Stimulated activated CD8-positive, alpha-beta memory T cell treated with anti-CD3 and anti-CD28 coated beads, Interleukin-4, amount 100 ng/mL, for 4 hours (primary cell): ENCODE measurements at regions not wholly inside any gene's neighbourhood (a gene's known extent, or its start where the extent isn't known, plus 50 kb on each side); places are given as distances from the start of the nearest gene placed in this dataset.
"Not testable (repeated sequence)": the region's sequence is repeated elsewhere in the genome, so short reads cannot be mapped to it uniquely, and the experiment has no call there.

Source experiments
- DNase-seq, 2 donors: peaks; one replicate each; pipeline ENCODE4 v3.0.0-alpha.2; 2020; ENCODE audit warnings: low read depth in 2 of 2, low spot score in 1 of 2

DNA sequence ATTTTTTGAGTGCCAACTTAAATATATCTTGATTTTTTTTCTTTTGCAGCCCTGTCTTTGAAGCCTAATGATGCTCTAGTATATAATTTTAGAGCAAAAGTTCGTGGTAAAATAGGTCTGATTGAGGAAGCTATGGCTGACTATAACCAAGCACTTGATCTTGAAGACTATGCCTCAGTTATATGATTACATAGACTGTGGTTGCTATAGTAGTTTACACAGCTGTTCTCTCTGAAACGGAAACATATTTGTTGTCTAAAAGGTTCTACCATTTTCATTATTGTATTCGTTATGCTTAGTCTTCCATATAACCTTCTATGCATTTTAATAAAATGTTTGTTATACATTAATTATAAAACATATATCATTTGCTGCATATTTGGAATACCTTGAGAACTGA is 246.7 kb downstream of the TTC6 start:
- DNase-seq: no peak

- DNase-seq: no peak
These were observed 248.7 kb downstream of the TTC6 start for GRCh38 chr14:37843954-37844607.

GRCh38 chr14:37844614-37845013 is 249.2 kb downstream of the TTC6 start:
- no peak for DNase-seq

DNA sequence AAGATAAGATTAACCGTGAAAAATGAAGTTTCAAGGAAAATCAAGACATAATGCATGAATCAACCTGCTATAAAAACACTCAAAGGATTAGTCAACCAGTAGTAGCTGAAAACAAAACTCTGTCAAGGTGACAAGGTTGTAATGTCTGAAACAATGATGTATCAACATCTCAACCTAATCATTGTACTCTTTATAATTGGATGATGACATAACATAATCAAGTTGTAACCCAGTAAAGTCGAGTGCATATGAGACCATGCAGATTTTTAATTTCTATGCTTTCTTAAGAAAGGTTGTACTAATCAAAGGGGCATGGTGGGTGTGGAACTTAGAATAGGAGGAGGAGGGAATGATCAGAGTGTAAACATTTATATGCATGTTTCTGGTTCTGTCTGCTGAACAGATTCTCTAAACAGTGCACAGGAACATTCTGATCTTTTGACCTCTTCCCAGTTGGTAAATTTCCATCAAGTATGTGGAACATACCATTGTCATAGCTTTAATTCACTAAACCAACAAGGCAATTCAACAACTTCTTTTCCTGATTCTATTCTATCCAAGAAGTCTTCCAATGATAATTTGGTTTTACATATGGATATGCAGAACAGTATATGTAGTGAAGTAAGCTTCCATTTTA is 253.7 kb downstream of the TTC6 start:
- no peak for DNase-seq

GRCh38 chr14:37851054-37851453 is 255.6 kb downstream of the TTC6 start:
- no peak for DNase-seq

DNA sequence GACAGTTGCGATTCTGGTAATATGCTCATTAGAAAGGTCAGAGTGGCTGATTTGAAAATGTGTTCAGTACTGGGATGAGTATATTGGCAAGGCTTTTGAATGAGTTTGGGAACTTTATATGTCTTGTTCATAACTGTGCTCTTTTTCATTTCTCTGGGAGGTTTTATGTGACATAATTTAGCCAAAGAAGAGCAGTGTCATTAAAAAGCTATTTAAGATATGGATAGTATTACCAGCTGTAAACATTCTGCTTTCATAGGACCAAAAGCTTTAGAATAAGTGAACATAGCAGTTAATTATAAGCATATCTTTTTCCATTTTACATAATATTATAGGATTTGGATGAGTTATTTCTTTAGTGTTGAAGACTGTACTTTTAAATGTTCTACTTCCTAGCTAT is 260.4 kb downstream of the TTC6 start:
- no peak for DNase-seq

DNA sequence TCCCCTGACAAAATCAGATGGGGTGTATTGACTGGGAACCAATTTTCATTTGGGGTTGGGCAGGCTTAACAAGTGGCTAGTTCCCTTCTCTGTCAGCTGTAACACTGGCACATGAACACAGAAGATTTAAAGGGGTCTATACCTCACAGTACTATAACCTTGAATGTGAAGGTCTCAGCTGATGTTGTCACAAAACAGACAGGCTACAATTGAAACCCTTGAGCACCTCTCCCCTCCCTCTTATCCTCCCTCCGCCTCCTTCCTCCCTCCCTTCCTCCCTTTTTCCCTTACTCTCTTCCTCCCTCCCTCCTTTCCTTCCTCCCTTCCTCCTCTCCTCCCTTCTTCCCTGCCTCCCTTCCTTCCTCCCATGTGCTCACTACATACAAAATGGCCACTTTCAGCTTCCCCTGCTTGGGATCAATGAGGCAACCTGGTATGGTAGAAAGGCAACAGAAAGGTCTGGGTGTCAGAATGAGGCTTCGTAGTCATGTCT is 262.4 kb downstream of the TTC6 start:
- no peak for DNase-seq

- no peak for DNase-seq
These were observed 263.3 kb downstream of the TTC6 start for GRCh38 chr14:37858733-37859132.

DNA sequence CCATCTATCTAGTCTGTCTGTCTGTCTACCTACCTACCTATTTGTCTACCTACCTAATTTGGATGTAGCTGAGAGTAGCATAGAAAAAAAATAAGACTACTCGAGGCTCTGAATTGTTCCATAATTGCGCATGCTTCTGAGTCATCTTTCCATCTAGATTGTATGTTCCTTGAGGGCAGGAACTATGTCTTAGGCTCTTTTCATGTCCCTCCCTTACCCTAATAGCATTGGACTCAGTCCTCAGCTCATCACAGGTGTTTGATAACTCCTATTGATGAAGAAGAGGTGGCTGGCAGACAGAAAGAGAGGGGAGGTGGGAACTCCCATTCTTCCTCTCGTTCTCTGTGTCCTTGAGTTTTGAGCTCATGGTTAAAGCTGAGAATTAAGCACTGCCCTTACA is 263.7 kb downstream of the TTC6 start:
- no peak for DNase-seq

GRCh38 chr14:37862263-37862662 is 266.8 kb downstream of the TTC6 start:
- no peak for DNase-seq

- no peak for DNase-seq
These were observed 268.7 kb downstream of the TTC6 start for GRCh38 chr14:37864128-37864527.

DNA sequence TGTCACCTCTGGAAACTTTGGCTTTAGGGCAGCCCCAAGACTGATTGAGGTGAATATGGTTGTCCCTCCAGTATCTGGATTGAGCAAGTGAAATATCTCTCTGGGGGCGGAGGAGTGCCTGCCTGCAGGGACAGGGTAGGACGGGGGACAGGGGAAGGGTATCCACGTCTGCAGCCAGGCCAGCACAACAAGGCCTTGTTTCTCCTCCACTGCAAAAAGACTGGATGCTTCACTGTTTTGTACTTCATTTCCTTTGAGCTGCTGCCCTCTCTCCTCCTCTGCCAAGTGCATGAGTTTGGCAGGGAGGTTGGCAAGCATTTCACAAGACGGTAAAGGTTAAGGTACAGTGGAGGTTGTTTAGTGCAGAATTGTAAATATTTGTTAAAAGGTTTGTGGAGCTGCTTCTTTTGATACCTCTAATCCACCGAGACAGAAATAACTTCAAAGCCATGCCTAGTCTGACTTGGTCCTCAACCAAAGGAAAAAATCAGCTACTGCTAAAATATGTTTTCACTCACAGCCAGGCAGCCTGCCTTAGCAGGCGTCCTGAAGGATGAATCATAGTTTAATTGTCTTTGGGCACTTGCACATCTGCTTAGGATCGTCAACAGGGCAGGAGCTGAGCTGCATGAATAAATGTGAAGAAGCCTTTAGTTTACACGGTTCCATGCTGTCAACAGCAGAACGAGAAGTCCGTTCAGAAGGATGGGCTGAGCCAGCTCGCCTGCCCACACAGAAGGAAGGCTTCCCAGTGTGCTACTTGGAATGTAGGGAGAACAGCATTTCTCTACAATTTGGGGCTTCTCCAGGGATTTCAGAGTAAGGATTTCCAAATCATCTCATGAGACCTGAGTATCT is 269.7 kb downstream of the TTC6 start:
- no peak for DNase-seq

- no peak for DNase-seq
These were observed 270.5 kb downstream of the TTC6 start for GRCh38 chr14:37865719-37866549.

DNA sequence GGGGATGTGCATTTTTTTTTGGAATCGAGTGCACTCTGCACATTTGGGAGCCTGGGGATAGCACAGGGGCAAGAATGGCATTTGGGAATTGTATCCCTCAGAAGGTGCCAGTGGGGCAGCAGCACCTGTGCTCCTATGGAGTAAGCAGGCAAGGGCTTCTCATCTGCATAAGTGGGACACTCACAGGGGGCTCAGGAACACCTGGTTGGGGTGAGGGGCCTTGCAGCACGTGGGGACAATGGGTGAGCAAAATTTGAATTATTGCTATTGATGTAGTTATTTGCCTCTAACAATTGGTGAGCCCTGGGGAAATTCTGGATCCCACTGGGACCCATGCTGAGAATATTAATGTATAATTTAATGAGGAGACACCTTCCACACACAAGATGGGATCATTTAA is 274.2 kb downstream of the TTC6 start:
- no peak for DNase-seq

GRCh38 chr14:37870170-37870569 is 274.7 kb downstream of the TTC6 start:
- no peak for DNase-seq

- no peak for DNase-seq
These were observed 275.4 kb downstream of the TTC6 start for GRCh38 chr14:37870632-37871346.

DNA sequence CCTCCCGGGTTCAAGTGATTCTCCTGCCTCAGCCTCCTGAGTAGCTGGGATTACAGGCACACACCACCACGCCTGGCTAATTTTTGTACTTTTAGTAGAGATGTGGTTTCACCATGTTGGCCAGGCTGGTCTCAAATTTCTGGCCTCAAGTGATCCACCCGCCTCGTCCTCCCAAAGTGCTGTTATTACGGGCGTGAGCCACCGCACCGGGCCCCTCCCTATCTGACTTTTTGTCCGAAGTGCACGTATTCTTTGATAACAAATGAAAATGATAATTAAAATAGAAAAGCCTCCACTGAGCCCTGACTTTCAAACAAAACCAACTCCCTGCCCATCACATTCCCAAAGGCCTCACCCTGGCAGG is 278.6 kb downstream of the TTC6 start:
- DNase-seq: not testable (repeated sequence)

DNA sequence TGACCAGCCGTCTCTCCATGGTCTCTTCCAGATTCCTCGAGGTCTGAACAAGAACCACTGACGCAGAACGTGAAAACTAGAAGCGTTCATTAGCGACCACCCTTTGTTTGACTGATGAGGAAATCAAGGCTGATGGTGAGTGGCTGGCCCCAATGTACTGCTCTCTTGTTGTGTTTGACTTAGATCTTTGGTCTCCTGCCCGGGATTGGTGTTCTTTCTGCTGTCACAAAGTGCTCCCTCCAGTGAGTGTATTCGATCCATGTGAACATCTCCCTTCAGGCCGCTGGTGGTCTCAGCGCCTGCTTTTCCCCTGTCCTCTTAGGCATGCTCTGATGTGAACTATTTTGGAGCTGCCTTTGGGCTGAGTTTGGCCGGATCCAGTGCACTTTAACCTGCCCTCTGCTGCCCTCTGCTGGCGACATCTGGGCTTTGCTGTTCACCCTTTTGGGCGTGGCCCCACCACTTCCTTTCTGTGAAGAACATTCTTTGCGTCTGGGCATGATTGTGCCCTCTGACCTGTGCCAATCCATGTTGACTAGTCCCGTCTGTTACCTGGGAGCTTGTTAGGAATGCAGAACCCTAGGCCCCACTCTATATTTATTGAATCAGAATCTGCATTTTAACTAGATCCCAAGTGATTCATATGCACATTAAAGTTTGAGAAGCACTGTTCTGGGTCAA is 279.1 kb downstream of the TTC6 start:
- DNase-seq: peak; percentile 8 to 57

GRCh38 chr14:37888234-37888633 is 292.8 kb downstream of the TTC6 start:
- DNase-seq: no peak

DNA sequence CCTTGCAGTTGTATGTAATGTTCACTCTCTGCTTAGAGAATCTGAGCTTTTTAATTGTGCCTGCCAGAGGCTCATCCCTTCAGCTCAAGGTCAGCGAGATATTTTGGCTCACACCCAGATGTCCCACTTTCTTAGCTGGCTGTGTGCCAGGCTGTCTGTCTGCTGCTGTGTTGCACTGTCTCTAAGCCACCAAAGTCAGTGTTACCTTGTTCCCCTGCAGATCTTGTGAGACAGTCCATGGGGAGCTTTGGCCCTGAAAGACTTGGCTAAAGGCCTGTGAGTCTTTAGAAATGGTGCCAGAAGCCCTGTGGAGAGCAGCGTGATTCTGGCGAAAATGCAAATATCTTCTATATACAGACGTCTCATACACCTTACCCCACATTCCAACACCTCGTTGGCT is 293.7 kb downstream of the TTC6 start:
- DNase-seq: no peak
